GM12878 (cell line): ENCODE measurements at regions not wholly inside any gene's neighbourhood (a gene's known extent, or its start where the extent isn't known, plus 50 kb on each side); places are given as distances from the start of the nearest gene placed in this dataset.
"Not testable (repeated sequence)": the region's sequence is repeated elsewhere in the genome, so short reads cannot be mapped to it uniquely, and the experiment has no call there.

Experiments
- ATAC-seq: fragments of 200-7000 bp; cut with Tn5 transposase; 3 replicates; pipeline ENCODE4 v1.9.1; 2020; ENCODE audit warnings: mild to moderate bottlenecking, moderate library complexity
- BruUV-seq: library from RNA; stranded (reverse); fragments of 400-500 nt; replicated peaks from 2 replicates; lab custom pipeline; 2021; lab: Mats Ljungman, UMichigan
- CTCF ChIA-PET: fragments of 300-600 bp; sonication (Branson Sonifier 250); formaldehyde crosslinking; extraction: SDS; loops from one replicate; lab custom pipeline; 2021; ENCODE audit warnings: inconsistent platforms; lab: Yijun Ruan, JAX
- POLR2A ChIA-PET: fragments of 350-600 bp; formaldehyde crosslinking; extraction: SDS; loops from one replicate; lab custom pipeline; 2021; ENCODE audit warnings: inconsistent platforms; lab: Charles Lee
- RAD21 ChIA-PET: fragments of 300-600 bp; sonication (Branson Sonifier 250); formaldehyde crosslinking; loops from one replicate; lab custom pipeline; 2023; ENCODE audit warnings: antibody characterized with exemption; ENCODE audit not compliant: unreplicated experiment; lab: Charles Lee
- SMC1A ChIA-PET: fragments of 300-600 bp; sonication (Branson Sonifier 250); formaldehyde crosslinking; loops from one replicate; lab custom pipeline; 2023; ENCODE audit not compliant: unreplicated experiment, uncharacterized antibody; lab: Charles Lee
- DNase-seq: peaks from one replicate; pipeline ENCODE4 v3.0.0-alpha.2; 2011; ENCODE audit warnings: low read depth, low spot score
- FAIRE-seq: peaks from 3 replicates; lab custom pipeline; 2011; peaks lifted over from hg19 to GRCh38; lab: Jason Lieb, UNC
- H2AFZ ChIP-seq: 2 replicates; pipeline ENCODE4 v1.6.0; 2011; ENCODE audit warnings: low read depth, low read length, control low read depth; ENCODE audit not compliant: control insufficient read depth
- H3K27ac ChIP-seq: 2 replicates; pipeline ENCODE4 v1.5.1; 2011; ENCODE audit warnings: control low read depth; ENCODE audit not compliant: control insufficient read depth, insufficient read depth
- H3K27me3 ChIP-seq, 2 experiments: replicated peaks in 1 of 2; 2 replicates each; pipeline versions ENCODE4 v1.6.0 to v1.6.1; 2011; ENCODE audit warnings: low read length in 1 of 2; ENCODE audit not compliant: control insufficient read depth in 2 of 2, insufficient read depth in 2 of 2
- H3K36me3 ChIP-seq, 2 experiments: 2 replicates each; pipeline ENCODE4 v1.5.1; 2011; ENCODE audit warnings: low read length in 1 of 2; ENCODE audit not compliant: control insufficient read depth in 2 of 2, insufficient read depth in 2 of 2
- H3K4me1 ChIP-seq: 2 replicates; pipeline ENCODE4 v1.6.1; 2011; ENCODE audit warnings: mild to moderate bottlenecking, low read length, moderate library complexity, mixed read lengths; ENCODE audit not compliant: control insufficient read depth, insufficient read depth
- H3K4me2 ChIP-seq: 2 replicates; pipeline ENCODE4 v1.6.0; 2011; ENCODE audit warnings: control low read depth; ENCODE audit not compliant: control insufficient read depth, insufficient read depth
- H3K4me3 ChIP-seq: fragments of 200-600 bp; sonication (generic); 2 replicates; pipeline ENCODE4 v1.5.1; 2016
- H3K79me2 ChIP-seq: 2 replicates; pipeline ENCODE4 v1.6.0; 2011; ENCODE audit warnings: low read length; ENCODE audit not compliant: control insufficient read depth, insufficient read depth
- H3K9ac ChIP-seq: 2 replicates; pipeline ENCODE4 v1.8.0; 2011; ENCODE audit warnings: low read length, control low read depth, mixed read lengths; ENCODE audit not compliant: control insufficient read depth, insufficient read depth
- H3K9me3 ChIP-seq: replicated peaks from 3 replicates; pipeline ENCODE4 v1.5.1; 2011; ENCODE audit warnings: mild to moderate bottlenecking, low read length; ENCODE audit not compliant: control insufficient read depth, insufficient read depth
- H4K20me1 ChIP-seq: 2 replicates; pipeline ENCODE4 v1.6.0; 2011; ENCODE audit not compliant: control insufficient read depth, insufficient read depth
- BHLHE40 ChIP-seq, 2 experiments: fragments of 450-650 bp in 1 of 2; IDR thresholded peaks; 2 replicates each; pipeline ENCODE4 v1.6.1; 2011 to 2017; ENCODE audit warnings: low read depth in 2 of 2, borderline replicate concordance in 1 of 2, improper control_type of control experiment in 1 of 2, low read length in 1 of 2, mild to moderate bottlenecking in 1 of 2
- KDM1A ChIP-seq: fragments of 200-600 bp; sonication (generic); IDR thresholded peaks from 2 replicates; pipeline ENCODE4 v1.6.1; 2016; ENCODE audit warnings: borderline replicate concordance
- NFXL1 ChIP-seq: fragments of 450-650 bp; IDR thresholded peaks from 2 replicates; pipeline ENCODE4 v1.6.1; 2017; ENCODE audit warnings: antibody characterized with exemption, mild to moderate bottlenecking, borderline replicate concordance
- SIN3A ChIP-seq: IDR thresholded peaks from 2 replicates; pipeline ENCODE4 v1.6.1; 2012; ENCODE audit warnings: low read depth, low read length, improper control_type of control experiment
- YBX1 ChIP-seq: fragments of 450-650 bp; IDR thresholded peaks from 2 replicates; pipeline ENCODE4 v1.6.1; 2016; ENCODE audit warnings: antibody characterized with exemption
- WGBS: methylation state at CpG from one replicate; pipeline ENCODE4 v1.1.6; 2016; ENCODE audit warnings: low lambda C conversion rate; ENCODE audit not compliant: insufficient replicate concordance, insufficient coverage; ENCODE audit errors: missing lambda C conversion rate; 5-methylcytosine and 5-hydroxymethylcytosine counted together
- in situ Hi-C: fragments of 300-500 bp; cut with MboI; formaldehyde crosslinking; loops from 9 replicates; pipeline ENCODE4 v1.14.3; 2018; ENCODE audit warnings: mixed read lengths
- intact Hi-C: fragments of 100-400 bp; cut with micrococcal nuclease; formaldehyde crosslinking; loops from one replicate; pipeline ENCODE4 v1.14.2; 2022; ENCODE audit not compliant: unreplicated experiment
- TF ChIP-seq, protein P1 (sequence below): fragments of 450-650 bp; IDR thresholded peaks from 2 replicates; pipeline ENCODE4 v1.6.1; 2018; ENCODE audit warnings: mild to moderate bottlenecking, low read depth, moderate library complexity; ENCODE audit not compliant: partially characterized antibody

DNA sequence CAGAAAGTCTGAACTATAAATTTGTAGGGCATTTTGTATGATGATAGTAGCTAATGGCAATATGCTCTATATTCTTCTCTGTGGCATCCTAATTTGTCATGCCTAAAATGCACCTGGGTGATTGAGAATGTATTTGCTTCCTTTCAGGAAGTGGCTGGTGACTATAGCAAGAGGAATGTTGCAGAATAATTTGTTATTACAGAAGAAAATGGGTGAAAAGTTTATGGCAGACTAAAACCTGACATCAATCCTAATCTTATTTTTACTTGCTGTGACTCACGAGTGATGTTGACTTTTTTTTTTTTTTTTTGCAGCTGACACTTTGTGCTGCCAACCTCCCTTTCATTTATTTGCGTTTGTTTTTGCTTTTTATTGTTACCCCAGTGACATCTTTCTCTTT, 141.1 kb downstream of the MSL3 start (continued):
- TF ChIP-seq, protein P1, sequence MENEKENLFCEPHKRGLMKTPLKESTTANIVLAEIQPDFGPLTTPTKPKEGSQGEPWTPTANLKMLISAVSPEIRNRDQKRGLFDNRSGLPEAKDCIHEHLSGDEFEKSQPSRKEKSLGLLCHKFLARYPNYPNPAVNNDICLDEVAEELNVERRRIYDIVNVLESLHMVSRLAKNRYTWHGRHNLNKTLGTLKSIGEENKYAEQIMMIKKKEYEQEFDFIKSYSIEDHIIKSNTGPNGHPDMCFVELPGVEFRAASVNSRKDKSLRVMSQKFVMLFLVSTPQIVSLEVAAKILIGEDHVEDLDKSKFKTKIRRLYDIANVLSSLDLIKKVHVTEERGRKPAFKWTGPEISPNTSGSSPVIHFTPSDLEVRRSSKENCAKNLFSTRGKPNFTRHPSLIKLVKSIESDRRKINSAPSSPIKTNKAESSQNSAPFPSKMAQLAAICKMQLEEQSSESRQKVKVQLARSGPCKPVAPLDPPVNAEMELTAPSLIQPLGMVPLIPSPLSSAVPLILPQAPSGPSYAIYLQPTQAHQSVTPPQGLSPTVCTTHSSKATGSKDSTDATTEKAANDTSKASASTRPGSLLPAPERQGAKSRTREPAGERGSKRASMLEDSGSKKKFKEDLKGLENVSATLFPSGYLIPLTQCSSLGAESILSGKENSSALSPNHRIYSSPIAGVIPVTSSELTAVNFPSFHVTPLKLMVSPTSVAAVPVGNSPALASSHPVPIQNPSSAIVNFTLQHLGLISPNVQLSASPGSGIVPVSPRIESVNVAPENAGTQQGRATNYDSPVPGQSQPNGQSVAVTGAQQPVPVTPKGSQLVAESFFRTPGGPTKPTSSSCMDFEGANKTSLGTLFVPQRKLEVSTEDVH, result no peak
- TF ChIP-seq YBX1 (no peak), BHLHE40 (IDR thresholded peaks at IDR 0.05; ENCODE audit: borderline replicate concordance in 1 of 2, low read depth in 2 of 2, low read length in 1 of 2) (no peak), KDM1A (no peak), SIN3A (no peak), NFXL1 (no peak)
- TF ChIP-seq, all 136 proteins: peak for 0

DNA sequence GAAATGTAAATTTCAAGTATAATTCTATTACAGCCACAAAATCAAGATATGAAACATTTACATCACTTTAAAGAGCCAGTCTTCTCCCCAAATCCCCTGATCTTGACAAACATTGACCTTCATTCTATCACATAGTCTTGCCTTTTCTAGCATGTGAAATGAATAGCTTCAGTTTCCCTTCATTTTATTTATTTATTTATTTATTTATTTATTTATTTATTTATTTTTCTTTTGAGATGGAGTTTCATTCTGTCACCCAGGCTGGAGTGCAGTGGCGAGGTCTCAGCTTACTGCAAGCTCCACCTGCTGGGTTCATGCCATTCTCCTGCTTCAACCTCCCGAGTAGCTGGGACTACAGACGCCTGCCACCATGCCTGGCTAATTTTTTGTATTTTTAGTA, 147.9 kb downstream of the MSL3 start:
- RAD21 ChIA-PET, result interaction anchor here (2.1 kb wide), 1 partner anchor 80 kb away, joined by 7 read pairs; no protein-coding TSS in a partner anchor
- in situ Hi-C loops, result loop anchor here (5.0 kb wide), 2 partner anchors 124 to 374 kb away; no protein-coding TSS in a partner anchor
- H4K20me1 ChIP-seq, H3K4me2 ChIP-seq, H3K4me3 ChIP-seq, DNase-seq, intact Hi-C loops, H3K36me3 ChIP-seq, H2AFZ ChIP-seq, H3K9me3 ChIP-seq, FAIRE-seq, ATAC-seq, H3K27ac ChIP-seq, H3K9ac ChIP-seq, H3K27me3 ChIP-seq, H3K79me2 ChIP-seq, H3K4me1 ChIP-seq, POLR2A ChIA-PET, BruUV-seq: not testable (repeated sequence)
- SMC1A ChIA-PET, result interaction anchor here (0.7 to 2.3 kb wide), 6 partner anchors 8 to 130 kb away, joined by 3 to 8 read pairs (median 3); no protein-coding TSS in a partner anchor
- WGBS, result 36% methylated on average over 3 of the region's 3 CpGs
- CTCF ChIA-PET, result interaction anchor here (0.9 to 1.9 kb wide), 4 partner anchors 10 to 374 kb away, joined by 3 to 8 read pairs (median 4); no protein-coding TSS in a partner anchor
